H1 (cell line): ENCODE measurements at regions not wholly inside any gene's neighbourhood (a gene's known extent, or its start where the extent isn't known, plus 50 kb on each side); places are given as distances from the start of the nearest gene placed in this dataset.

ENCODE experiments used
- CBX8 ChIP-seq: fragments of 300-800, 300-1000 bp; sonication (generic); IDR thresholded peaks from 2 replicates; pipeline ENCODE4 v1.7.1; 2016; ENCODE audit warnings: low read depth, low read length, borderline replicate concordance
- CREB1 ChIP-seq: IDR thresholded peaks from 2 replicates; pipeline ENCODE4 v1.6.1; 2012; ENCODE audit warnings: inconsistent platforms
- JUN ChIP-seq: IDR thresholded peaks from 2 replicates; pipeline ENCODE4 v1.6.1; 2011; ENCODE audit warnings: low read depth, mild to moderate bottlenecking, improper control_type of control experiment, low read length
- NRF1 ChIP-seq: IDR thresholded peaks from 2 replicates; pipeline ENCODE4 v1.6.1; 2011; ENCODE audit warnings: mild to moderate bottlenecking, low read depth, low read length, improper control_type of control experiment
- POLR2AphosphoS5 ChIP-seq: IDR thresholded peaks from 2 replicates; pipeline ENCODE4 v1.6.1; 2011; ENCODE audit warnings: low read depth, low read length
- POU5F1 ChIP-seq: IDR thresholded peaks from 2 replicates; pipeline ENCODE4 v1.6.1; 2011; ENCODE audit warnings: low read depth, mild to moderate bottlenecking, low read length, moderate library complexity
- RFX5 ChIP-seq: IDR thresholded peaks from 2 replicates; pipeline ENCODE4 v1.6.1; 2011; ENCODE audit warnings: low read depth, low read length, improper control_type of control experiment, borderline replicate concordance
- SIN3A ChIP-seq, 2 experiments: IDR thresholded peaks in 1 of 2; conservative IDR thresholded peaks in 1 of 2; 2 replicates each; pipeline ENCODE4 v1.6.1; 2011 to 2012; ENCODE audit warnings: low read length in 2 of 2, improper control_type of control experiment in 1 of 2, low read depth in 1 of 2, mild to moderate bottlenecking in 1 of 2
- SIX5 ChIP-seq: IDR thresholded peaks from 2 replicates; pipeline ENCODE4 v1.6.1; 2011; ENCODE audit warnings: mild to moderate bottlenecking, low read depth, low read length
- SUZ12 ChIP-seq: fragments of 200-600 bp; sonication (generic); IDR thresholded peaks from 2 replicates; pipeline ENCODE4 v1.6.1; 2012; ENCODE audit warnings: mild to moderate bottlenecking, inconsistent platforms, low read length, moderate library complexity, mixed read lengths
- TCF12 ChIP-seq: IDR thresholded peaks from 2 replicates; pipeline ENCODE4 v1.6.1; 2011; ENCODE audit warnings: low read depth, mild to moderate bottlenecking, low read length
- TEAD4 ChIP-seq: IDR thresholded peaks from 2 replicates; pipeline ENCODE4 v1.6.1; 2012; ENCODE audit warnings: low read depth, low read length, inconsistent platforms, mixed read lengths
- TF ChIP-seq, protein P1 (sequence below): fragments of 300-600 bp; sonication (generic); IDR thresholded peaks from 2 replicates; pipeline ENCODE4 v1.7.1; 2012; ENCODE audit warnings: low read length, moderate library complexity, mild to moderate bottlenecking, inconsistent platforms; ENCODE audit not compliant: insufficient replicate concordance

DNA sequence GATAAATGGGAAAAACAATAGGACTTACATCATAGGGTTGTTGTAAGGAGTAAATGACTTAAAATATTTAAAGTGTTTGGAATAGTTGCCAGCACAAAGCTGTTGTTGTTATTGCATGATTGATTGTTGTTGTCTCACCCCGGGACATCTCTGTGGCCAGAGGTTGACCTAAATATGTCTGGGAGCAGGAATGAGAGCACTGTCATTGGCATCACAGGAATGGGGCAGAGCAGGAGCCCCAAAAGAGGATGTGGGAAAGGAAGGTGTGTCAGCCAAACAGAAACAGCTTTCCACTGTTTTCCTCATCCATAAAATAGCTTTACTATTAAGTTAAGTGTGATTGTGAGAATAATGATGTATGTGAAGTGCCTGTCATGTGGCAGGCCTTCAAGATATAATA is 121.6 kb downstream of the TMEM168 start (continued):
- TF ChIP-seq, protein P1, sequence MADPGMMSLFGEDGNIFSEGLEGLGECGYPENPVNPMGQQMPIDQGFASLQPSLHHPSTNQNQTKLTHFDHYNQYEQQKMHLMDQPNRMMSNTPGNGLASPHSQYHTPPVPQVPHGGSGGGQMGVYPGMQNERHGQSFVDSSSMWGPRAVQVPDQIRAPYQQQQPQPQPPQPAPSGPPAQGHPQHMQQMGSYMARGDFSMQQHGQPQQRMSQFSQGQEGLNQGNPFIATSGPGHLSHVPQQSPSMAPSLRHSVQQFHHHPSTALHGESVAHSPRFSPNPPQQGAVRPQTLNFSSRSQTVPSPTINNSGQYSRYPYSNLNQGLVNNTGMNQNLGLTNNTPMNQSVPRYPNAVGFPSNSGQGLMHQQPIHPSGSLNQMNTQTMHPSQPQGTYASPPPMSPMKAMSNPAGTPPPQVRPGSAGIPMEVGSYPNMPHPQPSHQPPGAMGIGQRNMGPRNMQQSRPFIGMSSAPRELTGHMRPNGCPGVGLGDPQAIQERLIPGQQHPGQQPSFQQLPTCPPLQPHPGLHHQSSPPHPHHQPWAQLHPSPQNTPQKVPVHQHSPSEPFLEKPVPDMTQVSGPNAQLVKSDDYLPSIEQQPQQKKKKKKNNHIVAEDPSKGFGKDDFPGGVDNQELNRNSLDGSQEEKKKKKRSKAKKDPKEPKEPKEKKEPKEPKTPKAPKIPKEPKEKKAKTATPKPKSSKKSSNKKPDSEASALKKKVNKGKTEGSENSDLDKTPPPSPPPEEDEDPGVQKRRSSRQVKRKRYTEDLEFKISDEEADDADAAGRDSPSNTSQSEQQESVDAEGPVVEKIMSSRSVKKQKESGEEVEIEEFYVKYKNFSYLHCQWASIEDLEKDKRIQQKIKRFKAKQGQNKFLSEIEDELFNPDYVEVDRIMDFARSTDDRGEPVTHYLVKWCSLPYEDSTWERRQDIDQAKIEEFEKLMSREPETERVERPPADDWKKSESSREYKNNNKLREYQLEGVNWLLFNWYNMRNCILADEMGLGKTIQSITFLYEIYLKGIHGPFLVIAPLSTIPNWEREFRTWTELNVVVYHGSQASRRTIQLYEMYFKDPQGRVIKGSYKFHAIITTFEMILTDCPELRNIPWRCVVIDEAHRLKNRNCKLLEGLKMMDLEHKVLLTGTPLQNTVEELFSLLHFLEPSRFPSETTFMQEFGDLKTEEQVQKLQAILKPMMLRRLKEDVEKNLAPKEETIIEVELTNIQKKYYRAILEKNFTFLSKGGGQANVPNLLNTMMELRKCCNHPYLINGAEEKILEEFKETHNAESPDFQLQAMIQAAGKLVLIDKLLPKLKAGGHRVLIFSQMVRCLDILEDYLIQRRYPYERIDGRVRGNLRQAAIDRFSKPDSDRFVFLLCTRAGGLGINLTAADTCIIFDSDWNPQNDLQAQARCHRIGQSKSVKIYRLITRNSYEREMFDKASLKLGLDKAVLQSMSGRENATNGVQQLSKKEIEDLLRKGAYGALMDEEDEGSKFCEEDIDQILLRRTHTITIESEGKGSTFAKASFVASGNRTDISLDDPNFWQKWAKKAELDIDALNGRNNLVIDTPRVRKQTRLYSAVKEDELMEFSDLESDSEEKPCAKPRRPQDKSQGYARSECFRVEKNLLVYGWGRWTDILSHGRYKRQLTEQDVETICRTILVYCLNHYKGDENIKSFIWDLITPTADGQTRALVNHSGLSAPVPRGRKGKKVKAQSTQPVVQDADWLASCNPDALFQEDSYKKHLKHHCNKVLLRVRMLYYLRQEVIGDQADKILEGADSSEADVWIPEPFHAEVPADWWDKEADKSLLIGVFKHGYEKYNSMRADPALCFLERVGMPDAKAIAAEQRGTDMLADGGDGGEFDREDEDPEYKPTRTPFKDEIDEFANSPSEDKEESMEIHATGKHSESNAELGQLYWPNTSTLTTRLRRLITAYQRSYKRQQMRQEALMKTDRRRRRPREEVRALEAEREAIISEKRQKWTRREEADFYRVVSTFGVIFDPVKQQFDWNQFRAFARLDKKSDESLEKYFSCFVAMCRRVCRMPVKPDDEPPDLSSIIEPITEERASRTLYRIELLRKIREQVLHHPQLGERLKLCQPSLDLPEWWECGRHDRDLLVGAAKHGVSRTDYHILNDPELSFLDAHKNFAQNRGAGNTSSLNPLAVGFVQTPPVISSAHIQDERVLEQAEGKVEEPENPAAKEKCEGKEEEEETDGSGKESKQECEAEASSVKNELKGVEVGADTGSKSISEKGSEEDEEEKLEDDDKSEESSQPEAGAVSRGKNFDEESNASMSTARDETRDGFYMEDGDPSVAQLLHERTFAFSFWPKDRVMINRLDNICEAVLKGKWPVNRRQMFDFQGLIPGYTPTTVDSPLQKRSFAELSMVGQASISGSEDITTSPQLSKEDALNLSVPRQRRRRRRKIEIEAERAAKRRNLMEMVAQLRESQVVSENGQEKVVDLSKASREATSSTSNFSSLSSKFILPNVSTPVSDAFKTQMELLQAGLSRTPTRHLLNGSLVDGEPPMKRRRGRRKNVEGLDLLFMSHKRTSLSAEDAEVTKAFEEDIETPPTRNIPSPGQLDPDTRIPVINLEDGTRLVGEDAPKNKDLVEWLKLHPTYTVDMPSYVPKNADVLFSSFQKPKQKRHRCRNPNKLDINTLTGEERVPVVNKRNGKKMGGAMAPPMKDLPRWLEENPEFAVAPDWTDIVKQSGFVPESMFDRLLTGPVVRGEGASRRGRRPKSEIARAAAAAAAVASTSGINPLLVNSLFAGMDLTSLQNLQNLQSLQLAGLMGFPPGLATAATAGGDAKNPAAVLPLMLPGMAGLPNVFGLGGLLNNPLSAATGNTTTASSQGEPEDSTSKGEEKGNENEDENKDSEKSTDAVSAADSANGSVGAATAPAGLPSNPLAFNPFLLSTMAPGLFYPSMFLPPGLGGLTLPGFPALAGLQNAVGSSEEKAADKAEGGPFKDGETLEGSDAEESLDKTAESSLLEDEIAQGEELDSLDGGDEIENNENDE = no peak
- TF ChIP-seq SIN3A (conservative IDR thresholded peaks at IDR 0.05 in 1 of 2, IDR thresholded peaks at IDR 0.05 in 1 of 2; ENCODE audit: low read depth in 1 of 2, low read length in 2 of 2) (no peak), TEAD4 (no peak), NRF1 (no peak), POU5F1 (no peak), JUN (no peak), RFX5 (no peak), CREB1 (no peak), CBX8 (no peak), SUZ12 (no peak), POLR2AphosphoS5 (no peak), SIX5 (no peak), TCF12 (no peak)
